ENCODE measurements at regions not wholly inside any gene's neighbourhood (a gene's known extent, or its start where the extent isn't known, plus 50 kb on each side); places are given as distances from the start of the nearest gene placed in this dataset.
"Not testable (repeated sequence)": the region's sequence is repeated elsewhere in the genome, so short reads cannot be mapped to it uniquely, and the experiment has no call there.

GRCh38 chr14:84929086-84929485 is 600.9 kb upstream of the FLRT2 start:
- no peak for DNase-seq (ENCODE audit: low read depth, low spot score)

DNA sequence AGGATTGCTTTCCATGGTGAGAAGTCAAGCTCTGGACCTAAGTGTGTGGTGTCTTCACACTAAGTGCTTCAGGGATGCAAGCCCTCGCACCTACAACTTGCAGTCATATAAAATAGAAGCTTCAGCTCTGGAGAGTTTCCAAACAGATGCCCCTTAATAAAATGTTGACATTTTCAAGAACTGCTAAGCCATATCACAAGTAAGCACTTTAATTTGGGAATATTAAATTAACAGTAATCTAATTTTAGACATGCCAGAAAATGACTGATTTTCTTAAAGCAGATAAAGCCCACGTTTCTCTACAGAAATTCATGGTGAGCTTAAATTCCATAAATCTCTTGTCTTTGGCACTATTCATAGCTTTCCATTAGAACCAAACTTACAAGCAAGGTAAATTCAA is 600.1 kb upstream of the FLRT2 start:
- DNase-seq (ENCODE audit: low read depth, low spot score): no peak

GRCh38 chr14:84937016-84937415 is 592.9 kb upstream of the FLRT2 start:
- DNase-seq (ENCODE audit: low read depth, low spot score): no peak

- DNase-seq (ENCODE audit: low read depth, low spot score): no peak
Measured at GRCh38 chr14:84937449-84937848, 592.5 kb upstream of the FLRT2 start.

DNA sequence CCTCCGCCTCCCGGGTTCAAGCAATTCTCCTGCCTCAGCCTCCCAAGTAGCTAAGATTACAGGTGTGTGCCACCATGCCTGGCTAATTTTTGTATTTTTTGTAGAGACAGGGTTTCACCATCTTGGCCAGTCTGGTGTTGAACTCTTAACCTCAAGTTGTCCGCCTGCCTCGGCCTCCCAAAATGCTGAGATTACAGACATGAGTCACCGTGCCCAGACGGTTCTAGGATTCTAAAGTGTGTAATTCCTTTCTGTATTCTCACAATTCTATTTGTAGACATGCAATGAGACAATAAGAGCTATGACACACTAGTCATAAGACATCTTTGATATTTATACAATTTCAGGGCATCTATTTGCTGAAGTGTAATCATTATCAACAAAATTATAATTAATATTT is 585.0 kb upstream of the FLRT2 start:
- DNase-seq (ENCODE audit: low read depth, low spot score): not testable (repeated sequence)

DNA sequence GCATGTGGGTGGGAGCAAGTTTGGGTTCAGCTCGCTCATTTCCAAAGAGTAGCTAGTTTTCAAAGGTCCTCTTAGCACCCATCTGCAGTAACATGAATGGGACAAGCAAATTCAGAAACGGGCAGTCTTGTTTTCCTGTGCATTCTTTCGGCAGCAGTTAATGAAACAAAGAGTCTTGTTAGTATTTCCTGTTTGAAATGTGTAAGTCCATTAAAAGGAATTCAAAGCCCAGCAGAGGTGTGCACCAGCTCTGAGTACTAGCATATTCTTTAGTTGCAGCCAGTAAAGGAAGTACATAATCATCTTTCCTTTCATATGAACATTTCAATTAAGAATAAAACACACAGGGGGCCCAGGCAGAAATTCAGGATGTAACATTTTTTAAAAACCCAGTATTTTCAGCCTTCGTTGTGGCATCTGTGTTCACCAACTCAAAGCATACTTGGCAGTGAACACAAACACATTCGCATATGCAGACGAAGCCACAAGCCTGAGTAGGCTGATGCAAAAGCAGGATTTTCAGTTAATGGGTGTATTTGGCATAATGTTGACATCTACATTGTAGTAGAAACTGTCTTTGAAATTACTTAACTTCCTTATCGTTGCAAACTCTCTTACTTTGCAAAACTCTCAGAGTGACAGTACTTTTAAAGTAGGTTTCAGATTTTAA is 570.0 kb upstream of the FLRT2 start:
- no peak for DNase-seq (ENCODE audit: low read depth, low spot score)

DNA sequence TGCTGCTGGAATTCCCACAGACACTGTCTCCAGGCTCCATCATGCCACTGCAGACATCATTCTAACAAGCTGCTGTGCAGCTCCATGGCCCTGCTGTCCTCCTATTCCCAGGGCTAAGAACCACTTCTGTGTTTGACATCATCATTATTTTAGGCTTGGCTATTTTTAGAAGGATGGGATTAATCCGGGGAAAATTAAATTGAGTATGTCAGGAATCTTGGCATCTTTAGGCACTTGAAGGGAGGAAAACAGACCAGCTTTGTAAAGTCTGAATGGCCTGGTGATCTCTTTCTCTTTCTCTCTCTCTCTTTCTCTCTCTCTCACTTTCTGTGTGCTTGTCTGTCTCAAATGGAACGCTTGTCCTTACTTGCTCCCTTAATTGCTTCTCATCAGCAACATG is 568.3 kb upstream of the FLRT2 start:
- no peak for DNase-seq (ENCODE audit: low read depth, low spot score)

DNA sequence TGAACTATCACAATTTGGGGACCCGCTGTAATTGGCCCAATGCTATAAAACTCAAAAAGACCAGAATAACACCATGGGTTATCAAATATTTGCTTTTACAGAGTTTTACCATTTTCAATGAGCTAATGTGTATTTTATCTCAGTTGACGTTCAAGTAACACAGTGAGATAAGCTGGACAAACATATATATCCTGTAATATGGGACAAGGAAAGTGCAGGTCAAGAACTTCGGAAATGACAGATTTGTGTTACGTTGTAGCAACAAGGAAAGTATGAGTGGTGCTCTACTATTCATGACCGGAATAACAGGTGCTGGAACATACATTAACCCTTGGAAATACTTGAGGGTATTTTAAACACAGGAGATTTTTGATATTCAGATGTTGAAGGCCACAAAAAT is 566.4 kb upstream of the FLRT2 start:
- DNase-seq (ENCODE audit: low read depth, low spot score): peak; percentile 83

- no peak for DNase-seq (ENCODE audit: low read depth, low spot score)
Measured at GRCh38 chr14:84965279-84965678, 564.7 kb upstream of the FLRT2 start.

DNA sequence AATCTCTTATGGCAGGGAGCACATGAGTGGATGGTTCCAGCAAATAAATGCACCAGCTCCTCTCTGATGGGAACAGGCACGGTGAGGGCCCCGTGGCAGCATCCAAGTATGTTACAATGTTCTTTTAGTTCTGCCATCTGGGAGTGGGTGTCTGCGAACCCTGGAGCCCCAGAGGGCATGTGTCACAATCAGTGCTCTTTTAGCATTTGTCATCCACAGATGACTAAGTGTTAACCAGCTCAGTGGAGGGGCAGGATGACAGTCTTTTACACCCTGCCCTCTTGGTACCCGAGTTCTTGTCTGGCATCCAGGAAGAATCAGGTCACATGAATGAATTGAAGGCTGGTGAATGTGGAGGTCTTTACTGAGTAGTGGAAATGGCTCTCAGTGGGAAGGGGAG is 560.4 kb upstream of the FLRT2 start:
- DNase-seq (ENCODE audit: low read depth, low spot score): no peak

- no peak for DNase-seq (ENCODE audit: low read depth, low spot score)
Measured at GRCh38 chr14:84975241-84975902, 554.6 kb upstream of the FLRT2 start.

GRCh38 chr14:84976805-84977204 is 553.1 kb upstream of the FLRT2 start:
- no peak for DNase-seq (ENCODE audit: low read depth, low spot score)

- no peak for DNase-seq (ENCODE audit: low read depth, low spot score)
Measured at GRCh38 chr14:84987042-84987441, 542.9 kb upstream of the FLRT2 start.

DNA sequence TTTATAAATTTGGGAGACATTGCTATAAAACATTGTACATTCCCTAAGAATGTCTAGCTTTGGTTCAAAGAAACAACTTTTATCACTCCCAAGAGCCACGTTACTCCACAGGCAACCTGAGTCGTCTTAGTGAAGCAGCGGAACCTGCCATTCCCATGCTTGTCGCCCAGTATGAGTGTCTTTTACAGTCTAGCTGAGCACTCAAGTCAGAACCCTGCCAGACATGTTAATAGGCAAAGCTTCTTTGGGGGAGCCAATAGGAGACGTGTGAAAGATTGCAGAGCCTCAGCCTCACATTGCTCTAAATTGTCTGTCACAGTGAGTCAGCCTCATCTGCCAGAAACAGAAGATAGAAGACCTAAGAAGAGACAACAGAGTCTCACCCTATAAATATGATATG is 541.6 kb upstream of the FLRT2 start:
- DNase-seq (ENCODE audit: low read depth, low spot score): no peak

DNA sequence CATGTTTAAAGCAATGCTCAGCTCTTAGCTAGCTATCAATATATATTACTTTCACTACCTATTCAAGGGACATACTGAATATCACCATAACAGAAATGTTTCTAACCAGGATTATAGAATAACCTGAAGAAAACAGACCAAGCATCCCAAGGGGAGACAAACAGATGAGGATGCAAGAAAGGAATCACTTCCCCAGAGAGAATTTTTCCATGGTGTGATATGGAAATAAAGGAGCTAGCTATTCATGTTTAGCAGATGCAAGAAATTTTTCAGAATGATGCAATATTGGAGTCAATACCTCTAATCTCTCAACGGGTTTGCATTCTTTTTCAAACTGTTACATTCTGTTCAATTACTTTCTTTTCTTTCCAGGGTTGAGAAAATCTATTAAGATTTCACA is 538.9 kb upstream of the FLRT2 start:
- DNase-seq (ENCODE audit: low read depth, low spot score): no peak

GRCh38 chr14:84998216-84998615 is 531.7 kb upstream of the FLRT2 start:
- no peak for DNase-seq (ENCODE audit: low read depth, low spot score)

GRCh38 chr14:85002846-85003245 is 527.1 kb upstream of the FLRT2 start:
- DNase-seq (ENCODE audit: low read depth, low spot score): no peak

DNA sequence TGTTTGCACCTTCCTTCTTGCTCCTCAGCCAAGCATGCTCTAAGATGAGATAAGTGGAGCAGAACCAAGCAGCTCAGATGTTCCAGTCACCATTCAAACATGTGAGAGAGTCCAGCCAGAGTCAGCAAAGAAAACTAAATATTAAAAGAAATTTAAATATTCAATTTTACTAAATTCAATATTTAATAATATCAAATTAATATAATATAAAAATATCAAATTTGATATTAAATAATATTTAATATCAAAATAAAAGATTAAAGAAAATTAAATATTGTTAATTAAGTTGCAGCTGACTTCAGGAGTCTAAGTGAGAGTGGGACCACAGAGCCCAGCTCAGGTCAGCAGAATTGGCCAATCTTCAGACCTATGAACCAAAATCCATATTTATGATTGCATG is 526.1 kb upstream of the FLRT2 start:
- DNase-seq (ENCODE audit: low read depth, low spot score): no peak

DNA sequence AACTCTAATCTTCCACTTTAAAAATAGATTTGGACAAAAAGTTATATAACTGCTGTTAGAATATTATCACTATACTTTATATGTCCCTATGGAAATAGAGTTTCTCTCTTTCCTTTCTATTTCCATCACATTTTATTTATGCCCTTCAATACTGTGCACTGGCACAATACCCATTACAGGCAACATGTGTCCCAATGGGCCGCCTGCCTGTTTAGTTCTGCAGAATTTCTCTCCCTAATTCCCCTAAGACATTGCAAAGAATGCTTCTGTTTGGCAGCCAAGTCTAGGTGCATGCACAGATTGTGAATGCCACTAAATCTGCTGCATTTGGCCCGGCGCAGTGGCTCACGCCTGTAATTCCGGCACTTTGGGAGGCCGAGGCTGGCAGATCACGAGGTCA is 520.4 kb upstream of the FLRT2 start:
- no peak for DNase-seq (ENCODE audit: low read depth, low spot score)

- no peak for DNase-seq (ENCODE audit: low read depth, low spot score)
Measured at GRCh38 chr14:85010186-85010585, 519.8 kb upstream of the FLRT2 start.

DNA sequence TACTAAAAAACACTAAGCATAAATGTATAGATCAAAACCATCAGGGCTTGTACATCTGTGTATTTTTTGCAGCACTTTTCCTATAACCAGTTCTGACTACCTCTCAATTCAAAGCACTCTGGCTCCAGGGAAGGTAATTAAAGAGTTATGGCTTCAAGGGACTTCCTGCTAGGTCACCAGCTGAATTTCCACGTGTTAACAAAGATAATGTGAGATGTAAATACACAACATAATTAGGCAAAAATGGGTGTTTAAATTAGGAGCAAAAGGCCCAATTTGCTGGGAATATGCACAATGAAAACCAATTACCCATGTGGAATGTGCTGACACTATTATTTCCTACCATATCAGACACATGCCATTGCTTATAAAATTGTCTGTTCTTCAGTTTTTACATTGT is 513.4 kb upstream of the FLRT2 start:
- DNase-seq (ENCODE audit: low read depth, low spot score): no peak

DNA sequence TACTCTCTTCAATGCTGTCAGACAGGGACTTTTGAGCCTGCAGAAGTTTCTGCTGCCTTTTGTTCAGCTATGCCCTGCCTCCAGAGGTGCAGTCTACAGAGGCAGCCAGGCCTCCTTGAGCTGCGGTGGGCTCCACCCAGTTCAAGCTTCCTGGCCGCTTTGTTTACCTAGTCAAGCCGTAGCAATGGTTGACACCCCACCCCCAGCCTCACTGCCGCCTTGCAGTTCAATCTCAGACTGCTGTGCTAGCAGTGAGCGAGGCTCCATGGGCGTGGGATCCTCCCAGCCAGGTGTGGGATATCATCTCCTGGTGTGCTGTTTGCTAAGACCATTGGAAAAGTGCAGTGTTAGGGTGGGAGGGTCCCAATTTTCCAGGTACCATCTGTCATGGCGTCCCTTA is 506.1 kb upstream of the FLRT2 start:
- DNase-seq (ENCODE audit: low read depth, low spot score): not testable (repeated sequence)

GRCh38 chr14:85024931-85025330 is 505.0 kb upstream of the FLRT2 start:
- DNase-seq (ENCODE audit: low read depth, low spot score): no peak
